NCI-H345 (cell line): ENCODE measurements at regions not wholly inside any gene's neighbourhood (a gene's known extent, or its start where the extent isn't known, plus 50 kb on each side); places are given as distances from the start of the nearest gene placed in this dataset.
"Not testable (repeated sequence)": the region's sequence is repeated elsewhere in the genome, so short reads cannot be mapped to it uniquely, and the experiment has no call there.

Experiments
- DNase-seq: peaks from one replicate; lab custom pipeline; 2025; lab: John Stamatoyannopoulos, UW

GRCh38 chr3:177842743-177843734 lies 645.8 kb upstream of the TBL1XR1 start:
- no peak for DNase-seq

DNA sequence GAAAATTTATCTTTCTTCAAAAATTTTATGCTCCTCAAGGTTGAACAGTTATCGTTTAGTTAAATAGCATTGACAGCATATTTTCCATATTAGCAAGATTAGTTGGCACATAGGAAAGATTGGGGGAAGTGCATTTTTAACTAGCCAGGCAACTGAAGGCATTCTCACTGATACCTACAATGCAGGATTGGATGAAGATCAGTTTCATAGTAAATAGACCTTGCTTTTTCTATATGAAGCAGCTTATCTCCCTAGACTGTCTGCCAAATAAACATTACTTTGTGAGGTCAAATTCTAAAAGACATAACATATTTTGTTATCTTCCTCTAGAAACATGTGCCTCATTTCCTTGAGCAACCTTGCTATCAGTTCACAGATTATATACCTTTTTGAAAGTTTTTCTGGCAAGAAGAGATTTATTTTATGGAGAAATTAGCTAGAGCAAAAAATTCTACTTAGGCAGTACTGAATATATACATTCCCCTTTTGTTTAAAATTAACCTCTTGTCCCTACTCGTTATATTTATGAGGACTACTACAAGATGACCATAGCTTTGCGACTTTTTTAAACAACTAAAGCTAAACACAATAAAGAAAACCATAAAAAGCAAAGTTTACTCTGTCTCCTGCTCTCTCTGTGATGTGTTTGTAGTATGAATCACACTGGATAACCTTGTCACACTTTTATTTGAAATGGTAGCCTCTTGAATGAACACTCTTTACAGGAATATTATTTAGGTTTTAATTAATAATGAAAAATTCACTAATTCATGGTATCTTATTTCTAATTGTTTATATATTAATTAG lies 654.9 kb upstream of the TBL1XR1 start:
- DNase-seq = no peak

DNA sequence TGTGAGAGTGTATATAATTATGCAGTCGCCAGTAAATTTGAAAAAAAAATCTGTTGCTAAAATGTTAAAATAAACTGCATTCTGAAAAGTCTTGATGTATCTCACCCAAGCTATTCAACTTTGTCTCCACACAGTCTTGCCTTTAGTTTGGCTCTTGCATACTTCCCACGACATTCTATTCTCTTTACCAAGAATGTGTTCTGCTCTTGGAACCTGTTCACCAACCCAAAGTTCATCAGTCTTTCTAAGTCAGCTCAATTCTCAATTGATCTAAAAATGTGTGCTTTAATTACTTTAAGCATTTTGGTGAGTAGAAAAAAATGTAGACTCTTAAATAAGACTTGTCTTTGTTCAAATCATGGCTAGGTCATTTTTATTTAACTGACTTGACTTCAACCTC lies 657.7 kb upstream of the TBL1XR1 start:
- DNase-seq = no peak

DNA sequence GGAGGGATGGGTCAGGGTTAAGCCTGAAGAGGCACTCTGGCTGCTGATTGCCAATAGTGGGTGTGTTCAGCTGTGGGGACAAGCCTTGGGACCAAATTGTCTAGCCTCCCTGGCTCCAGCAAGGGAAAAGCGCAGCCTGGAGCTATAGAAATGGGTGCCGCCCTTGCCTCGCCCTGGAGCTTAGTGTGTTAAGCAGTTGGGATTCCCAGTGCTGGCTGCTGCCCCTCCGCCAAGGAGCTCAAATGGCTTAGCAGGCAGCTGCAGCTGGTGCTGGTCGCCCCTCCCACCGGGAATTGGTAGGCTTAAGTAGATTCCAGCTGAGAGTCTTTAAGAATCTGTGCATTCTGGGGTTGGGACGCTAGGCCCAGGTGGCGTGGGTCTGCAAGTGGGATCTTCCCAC lies 662.9 kb upstream of the TBL1XR1 start:
- no peak for DNase-seq

GRCh38 chr3:177862962-177863491 lies 665.7 kb upstream of the TBL1XR1 start:
- DNase-seq = no peak

DNA sequence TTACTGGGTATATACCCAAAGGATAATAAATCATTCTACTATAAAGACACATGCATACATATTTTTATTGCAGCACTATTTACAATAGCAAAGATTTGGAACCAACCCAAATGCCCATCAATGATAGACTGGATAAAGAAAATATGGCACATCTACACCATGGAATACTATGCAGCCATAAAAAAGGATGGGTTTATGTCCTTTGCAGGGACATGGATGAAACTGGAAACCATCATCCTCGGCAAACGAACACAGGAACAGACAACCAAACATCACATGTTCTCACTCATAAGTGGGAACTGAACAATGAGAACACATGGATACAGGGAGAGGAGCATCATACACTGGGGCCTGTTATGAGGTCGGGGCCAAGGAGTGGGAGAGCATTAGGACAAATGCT lies 665.0 kb upstream of the KCNMB2 start:
- not testable (repeated sequence) for DNase-seq

DNA sequence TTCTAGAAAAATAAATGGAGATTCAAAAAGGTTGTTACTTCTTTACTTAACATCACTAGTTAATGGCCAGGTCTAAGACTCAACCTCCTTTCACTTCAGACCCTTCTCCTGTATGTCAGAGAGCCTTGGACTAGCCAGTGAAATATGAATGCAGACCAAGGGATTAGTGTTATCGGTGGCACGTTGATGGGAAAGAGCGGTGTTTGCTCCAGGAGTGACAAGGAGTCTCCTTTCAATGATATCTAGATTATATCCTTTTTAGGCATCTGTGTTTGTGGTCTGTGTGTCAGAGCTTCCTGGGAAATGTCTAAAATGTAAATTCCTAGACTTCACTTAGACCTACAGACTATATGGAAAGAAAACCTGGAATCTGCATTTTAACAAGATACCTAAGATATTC lies 658.0 kb upstream of the KCNMB2 start:
- DNase-seq = no peak

DNA sequence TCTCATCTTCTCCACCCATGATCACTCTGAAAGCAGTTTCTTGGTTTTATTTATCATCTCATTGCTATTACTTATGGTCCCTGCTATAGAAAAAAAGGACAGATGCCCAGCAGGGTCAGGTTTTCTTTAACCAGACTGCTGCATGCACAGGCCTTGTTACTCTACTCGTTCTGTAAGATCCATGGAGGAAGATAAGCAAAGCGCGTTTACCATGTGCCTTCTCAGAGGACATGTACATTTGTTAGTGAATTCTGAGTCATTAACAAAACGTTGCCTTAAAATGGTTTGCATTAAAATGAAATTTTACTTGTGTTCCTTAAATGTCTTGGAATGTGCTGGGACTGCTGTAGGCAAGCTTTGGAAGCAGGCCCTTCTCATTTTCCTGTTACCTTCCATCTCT lies 657.3 kb upstream of the KCNMB2 start:
- DNase-seq = no peak

GRCh38 chr3:177881351-177881750 lies 654.9 kb upstream of the KCNMB2 start:
- DNase-seq = no peak

DNA sequence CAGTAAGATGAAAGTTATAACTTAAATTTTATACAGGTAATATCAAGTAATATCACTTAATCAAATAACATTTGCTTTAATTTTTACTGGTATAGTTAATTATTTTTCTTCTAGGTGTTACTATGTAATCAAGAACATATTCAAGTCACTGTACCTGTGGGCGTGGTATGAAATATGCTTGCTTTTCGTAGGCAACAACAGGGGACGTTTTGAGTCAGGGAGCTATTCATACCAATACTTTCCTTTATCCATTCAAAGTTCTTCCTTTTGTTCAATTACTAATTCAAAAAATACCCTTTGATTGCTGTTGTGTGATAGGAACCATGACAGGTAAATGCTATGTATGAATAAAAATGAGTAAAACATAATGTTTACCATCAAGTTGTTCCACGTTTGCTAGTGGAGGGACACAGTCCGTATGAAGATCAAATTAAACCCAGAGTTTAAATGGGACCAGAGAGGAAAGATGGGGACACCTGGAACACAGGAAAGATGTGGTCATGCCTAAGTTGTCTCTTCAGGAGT lies 654.0 kb upstream of the KCNMB2 start:
- DNase-seq = no peak

GRCh38 chr3:177883091-177883490 lies 653.1 kb upstream of the KCNMB2 start:
- DNase-seq = no peak

DNA sequence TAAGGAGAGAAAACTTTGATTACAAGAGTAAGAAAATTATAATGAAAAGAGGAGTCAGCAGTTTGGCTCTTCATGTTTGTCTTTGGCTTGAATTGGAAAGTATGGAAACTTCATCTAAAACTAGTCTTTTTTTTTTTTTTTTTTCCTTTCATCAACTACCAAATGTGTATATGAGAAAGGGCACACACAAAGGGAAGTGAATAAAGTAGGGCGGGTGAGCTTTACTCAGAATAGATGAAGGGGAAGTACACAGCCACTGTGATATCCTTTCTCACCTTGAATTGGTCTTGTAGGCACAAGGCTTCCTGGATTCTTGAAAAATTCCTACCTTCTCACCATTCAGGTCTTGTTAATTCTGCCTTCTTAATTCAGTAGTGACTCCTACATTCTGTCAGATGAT lies 652.3 kb upstream of the KCNMB2 start:
- no peak for DNase-seq

DNA sequence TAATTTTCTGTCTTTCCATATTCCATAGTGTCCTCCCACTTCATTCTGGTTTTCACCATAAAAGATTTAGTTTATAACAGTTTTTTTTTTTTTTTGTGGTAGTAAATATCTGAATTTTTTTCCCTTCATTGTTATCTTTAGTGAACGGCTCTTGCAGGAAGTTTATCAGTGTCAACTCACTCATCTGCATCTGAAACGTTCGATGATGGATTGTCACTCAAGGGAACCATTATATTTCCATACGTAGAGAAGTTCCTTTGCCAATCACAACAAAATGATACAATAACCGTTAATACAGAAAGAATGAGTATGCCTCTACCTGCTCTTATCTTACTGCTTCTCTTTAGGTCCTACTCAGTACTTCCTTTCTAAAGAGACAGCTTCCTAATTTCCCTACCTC lies 651.2 kb upstream of the KCNMB2 start:
- no peak for DNase-seq

GRCh38 chr3:177886501-177886900 lies 649.7 kb upstream of the KCNMB2 start:
- DNase-seq = no peak

DNA sequence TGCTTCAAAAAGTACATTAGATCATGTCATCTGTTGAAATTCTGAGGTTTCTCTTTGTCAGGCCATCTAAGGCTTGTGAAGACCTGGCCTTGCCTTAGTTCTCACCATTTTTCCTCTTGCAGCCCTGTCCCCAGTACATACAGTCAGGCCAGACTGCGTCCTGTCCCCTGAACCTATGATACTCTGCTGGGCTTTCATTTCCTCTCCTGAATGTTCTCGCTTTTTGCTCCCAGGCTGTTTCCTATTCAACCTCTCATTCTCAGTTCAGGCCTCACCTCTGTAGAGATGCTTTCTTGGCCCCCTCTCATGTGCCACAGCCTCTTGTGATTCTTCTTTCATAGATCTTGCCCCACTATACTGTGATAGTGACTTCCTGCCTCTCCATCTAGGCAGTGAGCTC lies 648.8 kb upstream of the KCNMB2 start:
- no peak for DNase-seq

DNA sequence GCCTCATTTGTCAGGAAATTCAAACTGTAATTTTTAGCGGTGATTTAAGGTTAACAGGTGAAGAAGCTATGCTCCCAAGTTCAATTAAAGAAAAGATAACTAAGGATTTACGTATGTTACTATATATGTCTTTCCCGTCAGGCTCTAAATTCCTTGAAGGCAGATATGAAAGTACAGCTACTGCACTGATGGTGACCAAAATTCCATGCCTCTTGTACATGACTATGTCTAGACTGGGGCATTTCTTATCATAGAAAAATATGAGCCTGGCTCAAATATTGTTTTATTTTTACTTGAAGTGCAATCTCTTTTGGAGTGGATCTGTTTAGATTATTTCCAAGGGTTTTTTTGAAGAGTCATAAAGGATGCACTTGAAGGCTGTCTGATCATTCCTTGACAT lies 647.1 kb upstream of the KCNMB2 start:
- no peak for DNase-seq

DNA sequence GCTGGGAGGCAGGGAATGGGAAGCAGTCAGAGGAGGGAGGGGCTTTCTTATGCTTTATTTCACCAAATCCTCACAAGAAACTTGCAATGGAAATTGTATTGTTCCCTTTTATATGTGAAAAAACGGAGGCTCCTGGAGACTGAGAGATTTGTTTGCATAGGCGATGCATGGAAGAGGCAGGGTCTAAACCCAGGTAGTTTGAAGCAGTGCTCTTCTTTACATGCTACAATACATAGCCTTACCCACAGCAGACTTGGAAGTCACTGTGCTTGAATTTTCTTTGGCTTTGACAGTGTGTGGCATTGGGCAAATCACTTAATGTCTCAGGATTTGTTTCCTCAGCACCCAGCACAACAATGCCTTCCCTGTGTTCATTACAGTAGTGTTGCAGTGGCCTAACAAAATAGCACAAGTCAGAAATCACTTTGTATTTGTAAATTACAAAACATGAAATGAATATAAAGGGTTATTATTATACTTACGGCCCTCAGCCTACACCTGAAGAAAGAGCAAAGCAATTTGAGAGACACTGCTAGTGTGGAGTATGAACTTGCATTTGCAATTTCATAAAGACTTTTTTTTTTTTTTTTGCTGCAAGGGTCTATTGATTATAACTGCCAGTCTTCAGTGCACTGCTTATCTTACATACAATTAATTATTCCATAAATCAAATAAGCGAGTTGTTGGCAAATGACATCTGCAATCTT lies 646.4 kb upstream of the KCNMB2 start:
- no peak for DNase-seq

- DNase-seq = no peak
Observed at GRCh38 chr3:177890359-177890683, 645.9 kb upstream of the KCNMB2 start.

GRCh38 chr3:177891569-177891968 lies 644.7 kb upstream of the KCNMB2 start:
- not testable (repeated sequence) for DNase-seq

DNA sequence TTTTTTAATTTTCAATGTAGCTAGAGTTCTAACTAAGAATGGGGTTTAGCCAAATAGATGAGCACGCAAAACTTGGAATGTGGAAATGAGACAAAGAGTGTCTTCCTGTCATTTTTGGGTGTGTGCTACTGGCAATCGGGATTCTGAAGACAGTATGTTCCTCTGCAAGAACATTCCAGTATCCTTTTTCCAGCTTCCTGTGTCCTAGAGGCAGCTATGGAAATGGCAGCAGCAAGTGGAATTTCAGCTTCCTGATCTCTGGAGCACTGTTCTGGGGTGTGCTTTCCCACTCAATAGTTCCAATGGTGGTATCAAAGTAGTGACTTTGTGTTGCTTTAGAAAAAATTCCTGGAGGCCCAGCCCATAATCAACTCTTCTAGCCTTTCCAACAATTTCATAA lies 642.9 kb upstream of the KCNMB2 start:
- DNase-seq = no peak

DNA sequence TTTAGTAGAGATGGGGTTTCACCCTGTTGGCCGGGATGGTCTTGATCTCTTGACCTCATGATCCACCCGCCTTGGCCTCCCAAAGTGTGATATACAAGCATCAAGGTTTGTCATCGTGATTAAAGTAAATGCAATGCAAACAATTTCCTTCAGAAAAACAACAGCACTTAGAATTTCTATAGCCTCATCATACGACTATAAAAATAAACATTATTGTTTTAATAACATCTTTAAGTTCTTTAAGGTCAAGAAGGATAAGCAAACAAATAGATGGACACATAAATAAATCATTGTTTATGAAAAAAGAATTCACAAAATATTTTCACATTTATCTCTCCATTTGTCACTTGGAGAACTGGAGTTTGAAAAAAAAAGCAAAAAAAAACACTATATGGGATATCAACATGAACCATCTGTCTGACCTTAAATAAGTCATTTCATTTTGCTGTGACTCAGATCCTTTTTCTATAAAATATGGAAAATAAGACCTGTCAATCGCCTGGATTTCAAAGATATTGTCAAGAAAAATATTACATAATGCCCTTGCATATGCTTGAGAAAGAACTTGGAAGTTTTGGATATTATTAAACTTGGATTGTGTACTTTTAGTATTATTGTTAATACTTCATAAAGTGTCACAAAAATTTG lies 642.0 kb upstream of the KCNMB2 start:
- no peak for DNase-seq

DNA sequence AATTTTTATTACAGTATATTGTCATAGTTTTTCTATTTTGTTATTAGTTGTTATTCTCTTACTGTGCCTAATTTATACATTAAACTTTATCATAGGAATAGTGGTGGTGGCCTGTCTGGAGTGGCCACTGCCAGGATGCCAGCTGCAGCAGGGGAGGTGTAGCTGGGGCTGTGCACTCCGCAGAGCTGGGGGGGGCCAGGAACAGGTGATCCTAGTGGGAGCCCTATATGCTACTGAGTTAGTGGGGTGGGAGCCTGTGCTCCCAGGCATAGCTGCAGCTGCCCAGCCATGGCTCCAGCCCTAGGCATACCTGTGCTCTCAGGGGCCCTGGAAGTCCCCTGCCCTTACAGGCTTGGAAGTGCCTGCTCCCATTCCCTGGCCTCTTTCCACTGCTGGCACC lies 638.1 kb upstream of the KCNMB2 start:
- no peak for DNase-seq
